Neural crest cell (in vitro differentiated cells): ENCODE measurements at regions not wholly inside any gene's neighbourhood (a gene's known extent, or its start where the extent isn't known, plus 50 kb on each side); places are given as distances from the start of the nearest gene placed in this dataset.

Source experiments
- DNase-seq: peaks from one replicate; pipeline ENCODE4 v3.0.0; 2021; ENCODE audit warnings: low read depth, mixed read lengths, low spot score
- H3K27ac Mint-ChIP-seq: one replicate; pipeline ENCODE4 v1.8.0; 2021; ENCODE audit warnings: mild to moderate bottlenecking, mixed read lengths; ENCODE audit not compliant: unreplicated experiment
- H3K27me3 Mint-ChIP-seq: 2 replicates; pipeline ENCODE4 v1.8.0; 2021; ENCODE audit warnings: low read depth, mild to moderate bottlenecking, mixed read lengths
- H3K36me3 Mint-ChIP-seq: 2 replicates; pipeline ENCODE4 v1.8.0; 2021; ENCODE audit warnings: low read depth, mild to moderate bottlenecking, mixed read lengths
- H3K4me1 Mint-ChIP-seq: 2 replicates; pipeline ENCODE4 v1.8.0; 2021; ENCODE audit warnings: mixed read lengths
- H3K4me3 Mint-ChIP-seq: one replicate; pipeline ENCODE4 v1.8.0; 2021; ENCODE audit warnings: mild to moderate bottlenecking, mixed read lengths
- H3K9me3 Mint-ChIP-seq: 2 replicates; pipeline ENCODE4 v1.8.0; 2021; ENCODE audit warnings: mixed read lengths
- TF ChIP-seq, protein P1 (sequence below): fragments of 200-600 bp; sonication (generic); conservative IDR thresholded peaks from 2 replicates; pipeline ENCODE4 v1.5.0; 2021; ENCODE audit warnings: antibody characterized with exemption, mild to moderate bottlenecking

DNA sequence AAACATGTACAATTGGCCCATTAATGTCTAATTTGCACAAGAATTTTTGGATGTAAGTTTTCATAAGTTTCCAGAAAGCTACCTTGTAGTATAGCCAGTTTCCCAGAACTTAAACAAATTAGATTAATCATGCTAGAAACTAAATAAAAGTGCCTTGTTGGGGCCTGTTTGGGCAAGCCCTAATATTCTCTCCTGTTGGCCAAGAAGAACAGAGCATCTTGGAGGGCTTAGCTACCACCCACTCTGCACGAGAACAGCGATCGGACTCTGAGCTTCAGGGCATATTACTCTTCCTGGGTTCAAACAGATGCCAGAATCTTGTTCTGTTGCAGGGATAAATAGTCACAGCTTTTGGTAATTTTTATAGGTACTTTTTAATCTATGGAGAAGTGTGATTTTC is 88.2 kb downstream of the GAS1 start:
- Mint-ChIP-seq H3K27me3 (no peaks in the 10 kb centered on the region), H3K9me3 (peaks cover 3% of the 10 kb centered on the region), H3K4me1 (peaks cover 34% of the 10 kb centered on the region), H3K36me3 (no peaks in the 10 kb centered on the region), H3K4me3 (no peak overlapping the region), H3K27ac (no peak overlapping the region)
- TF ChIP-seq, protein P1, sequence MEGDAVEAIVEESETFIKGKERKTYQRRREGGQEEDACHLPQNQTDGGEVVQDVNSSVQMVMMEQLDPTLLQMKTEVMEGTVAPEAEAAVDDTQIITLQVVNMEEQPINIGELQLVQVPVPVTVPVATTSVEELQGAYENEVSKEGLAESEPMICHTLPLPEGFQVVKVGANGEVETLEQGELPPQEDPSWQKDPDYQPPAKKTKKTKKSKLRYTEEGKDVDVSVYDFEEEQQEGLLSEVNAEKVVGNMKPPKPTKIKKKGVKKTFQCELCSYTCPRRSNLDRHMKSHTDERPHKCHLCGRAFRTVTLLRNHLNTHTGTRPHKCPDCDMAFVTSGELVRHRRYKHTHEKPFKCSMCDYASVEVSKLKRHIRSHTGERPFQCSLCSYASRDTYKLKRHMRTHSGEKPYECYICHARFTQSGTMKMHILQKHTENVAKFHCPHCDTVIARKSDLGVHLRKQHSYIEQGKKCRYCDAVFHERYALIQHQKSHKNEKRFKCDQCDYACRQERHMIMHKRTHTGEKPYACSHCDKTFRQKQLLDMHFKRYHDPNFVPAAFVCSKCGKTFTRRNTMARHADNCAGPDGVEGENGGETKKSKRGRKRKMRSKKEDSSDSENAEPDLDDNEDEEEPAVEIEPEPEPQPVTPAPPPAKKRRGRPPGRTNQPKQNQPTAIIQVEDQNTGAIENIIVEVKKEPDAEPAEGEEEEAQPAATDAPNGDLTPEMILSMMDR = no peak
- DNase-seq = no peak

DNA sequence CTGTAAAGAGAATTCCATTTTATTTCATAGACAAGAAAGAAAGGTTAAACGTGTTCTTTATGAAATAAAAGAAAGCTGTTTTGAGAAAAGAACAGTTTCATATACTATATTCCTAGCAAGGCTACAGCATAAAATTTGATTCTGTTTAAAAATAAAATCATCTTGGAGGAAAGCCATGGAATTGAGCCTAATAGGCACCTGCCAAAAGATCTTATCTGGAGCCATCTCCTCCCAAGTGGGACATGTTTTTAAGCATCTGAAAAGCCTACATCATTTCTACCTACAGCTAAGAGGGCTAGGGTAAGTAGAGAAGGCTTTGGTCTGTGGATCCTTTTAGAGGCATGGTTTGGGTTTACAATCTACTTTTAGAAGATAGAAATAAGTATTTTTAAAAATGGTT is 89.3 kb downstream of the GAS1 start:
- H3K27ac Mint-ChIP-seq = no peak overlapping the region
- peaks cover 3% of the 10 kb centered on the region for H3K9me3 Mint-ChIP-seq
- peaks cover 40% of the 10 kb centered on the region for H3K4me1 Mint-ChIP-seq
- no peak overlapping the region for H3K4me3 Mint-ChIP-seq
- TF ChIP-seq, protein P1 = no peak
- H3K36me3 Mint-ChIP-seq = no peaks in the 10 kb centered on the region
- DNase-seq = no peak
- H3K27me3 Mint-ChIP-seq = no peaks in the 10 kb centered on the region

DNA sequence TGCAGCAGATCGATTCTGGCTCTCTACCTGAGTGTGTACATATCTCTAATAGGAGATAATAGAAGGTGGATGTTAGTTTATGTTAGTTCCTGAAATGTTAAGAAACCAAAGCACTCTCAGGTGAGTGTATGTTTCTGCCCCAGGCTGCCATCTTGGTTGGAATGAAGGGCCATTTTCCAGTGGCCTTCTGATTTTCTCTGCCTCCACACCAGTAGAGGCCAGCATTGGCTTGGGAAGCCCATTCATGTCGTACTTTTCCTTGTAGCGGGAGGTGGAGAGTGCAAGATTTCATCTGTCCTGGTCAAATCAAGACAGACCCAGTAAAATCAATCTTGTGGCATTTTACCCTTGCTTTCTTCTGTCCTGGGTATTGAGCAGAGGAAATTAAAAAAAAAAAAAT is 91.0 kb downstream of the GAS1 start:
- Mint-ChIP-seq H3K27ac (no peak overlapping the region), H3K4me3 (no peak overlapping the region), H3K36me3 (no peaks in the 10 kb centered on the region), H3K27me3 (no peaks in the 10 kb centered on the region), H3K4me1 (peaks cover 40% of the 10 kb centered on the region), H3K9me3 (peaks cover 6% of the 10 kb centered on the region)
- TF ChIP-seq, protein P1 = no peak
- no peak for DNase-seq

DNA sequence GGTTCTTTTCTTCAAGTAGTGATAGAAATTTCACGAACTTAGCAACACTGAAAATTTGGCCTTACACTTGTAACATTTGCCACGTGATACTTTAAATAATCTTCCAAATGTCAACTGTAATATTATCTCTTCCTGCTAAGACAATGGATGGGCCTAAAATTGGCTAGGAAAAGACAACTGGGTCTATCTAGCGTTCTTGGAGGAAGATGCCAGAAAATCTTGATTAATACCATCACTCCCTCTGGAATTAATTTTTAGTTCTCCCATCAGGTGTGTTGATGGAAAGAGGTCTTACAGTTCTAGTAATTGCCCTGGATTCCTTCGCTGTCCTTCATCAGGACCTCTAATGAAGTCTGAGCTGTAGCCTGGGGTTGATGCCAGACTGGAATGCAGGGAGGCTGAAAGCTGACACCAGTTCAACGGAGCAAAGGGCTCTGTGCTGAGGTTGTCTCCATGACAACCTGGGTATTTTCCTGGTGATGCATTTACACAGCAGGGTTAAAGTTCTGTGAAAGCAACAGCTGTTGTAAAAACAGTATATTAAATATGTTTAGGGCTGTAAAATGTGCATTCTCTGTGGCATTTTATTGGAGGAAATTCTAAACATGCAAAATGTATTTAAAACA is 92.3 kb downstream of the GAS1 start:
- H3K9me3 Mint-ChIP-seq = peaks cover 6% of the 10 kb centered on the region
- H3K4me1 Mint-ChIP-seq = peaks cover 31% of the 10 kb centered on the region
- H3K27me3 Mint-ChIP-seq = no peaks in the 10 kb centered on the region
- no peak overlapping the region for H3K4me3 Mint-ChIP-seq
- peak; percentile 39 for DNase-seq
- no peaks in the 10 kb centered on the region for H3K36me3 Mint-ChIP-seq
- peak overlapping the region; percentile 69 for H3K27ac Mint-ChIP-seq
- TF ChIP-seq, protein P1 = no peak

DNA sequence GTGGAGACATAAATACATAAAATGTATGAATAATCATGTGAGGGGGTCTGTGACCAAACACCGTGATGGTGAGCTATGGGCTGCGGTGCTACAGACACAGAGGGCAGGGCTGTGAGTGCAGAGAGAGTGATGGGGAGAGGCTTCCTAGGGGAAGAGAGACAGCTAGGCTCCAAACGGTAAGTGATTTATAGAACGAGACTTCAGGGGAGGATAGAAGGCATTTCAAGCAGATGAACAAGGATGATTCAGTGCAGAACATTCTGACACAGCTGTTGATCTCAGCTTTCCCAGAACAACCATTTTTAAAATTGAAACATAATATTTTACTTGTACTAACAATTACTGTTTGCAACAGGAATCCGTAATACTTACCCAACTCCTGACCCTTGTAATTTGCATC is 100.7 kb downstream of the GAS1 start:
- Mint-ChIP-seq H3K9me3 (peaks cover 5% of the 10 kb centered on the region), H3K27me3 (no peaks in the 10 kb centered on the region), H3K36me3 (no peaks in the 10 kb centered on the region), H3K4me1 (no peaks in the 10 kb centered on the region), H3K4me3 (no peak overlapping the region), H3K27ac (no peak overlapping the region)
- TF ChIP-seq, protein P1 = no peak
- no peak for DNase-seq
